GM23338 (cell line): ENCODE measurements at regions not wholly inside any gene's neighbourhood (a gene's known extent, or its start where the extent isn't known, plus 50 kb on each side); places are given as distances from the start of the nearest gene placed in this dataset.

Experiments used
- ATAC-seq: fragments of 200-7000 bp; cut with Tn5 transposase; 3 replicates; pipeline ENCODE4 v1.9.1; 2020
- DNase-seq: peaks from one replicate; pipeline ENCODE4 v3.0.0-alpha.2; 2015; ENCODE audit warnings: low spot score
- H2AFZ ChIP-seq: fragments of 200-600 bp; sonication (generic); 2 replicates; pipeline ENCODE4 v1.8.0; 2016; ENCODE audit warnings: antibody characterized with exemption, mild to moderate bottlenecking, moderate library complexity
- H3F3A ChIP-seq: fragments of 200-600 bp; sonication (generic); replicated peaks from 2 replicates; pipeline ENCODE4 v1.8.0; 2017; ENCODE audit warnings: antibody characterized with exemption, mixed run types, low read depth
- H3K27ac ChIP-seq: fragments of 200-600 bp; sonication (generic); 2 replicates; pipeline ENCODE4 v1.6.1; 2016; ENCODE audit warnings: low read depth
- H3K27me3 ChIP-seq: fragments of 200-600 bp; sonication (generic); 2 replicates; pipeline ENCODE4 v1.8.0; 2016; ENCODE audit warnings: mild to moderate bottlenecking, mixed run types, moderate library complexity; ENCODE audit not compliant: insufficient read depth
- H3K36me3 ChIP-seq: fragments of 200-600 bp; sonication (generic); 2 replicates; pipeline ENCODE4 v1.8.0; 2016; ENCODE audit warnings: mild to moderate bottlenecking; ENCODE audit not compliant: insufficient read depth
- H3K4me1 ChIP-seq: fragments of 200-600 bp; sonication (generic); 2 replicates; pipeline ENCODE4 v1.8.0; 2016; ENCODE audit warnings: mild to moderate bottlenecking, moderate library complexity; ENCODE audit not compliant: insufficient read depth
- H3K4me2 ChIP-seq: fragments of 200-600 bp; sonication (generic); 2 replicates; pipeline ENCODE4 v1.7.1; 2017; ENCODE audit warnings: mixed run types
- H3K4me3 ChIP-seq: fragments of 200-600 bp; sonication (generic); 2 replicates; pipeline ENCODE4 v1.6.1; 2016; ENCODE audit warnings: mixed run types
- H3K79me2 ChIP-seq: fragments of 200-600 bp; sonication (generic); replicated peaks from 2 replicates; pipeline ENCODE4 v1.8.0; 2017; ENCODE audit warnings: mild to moderate bottlenecking; ENCODE audit not compliant: insufficient read depth
- H3K9me2 ChIP-seq: fragments of 200-600 bp; sonication (generic); 2 replicates; pipeline ENCODE4 v1.8.0; 2017; ENCODE audit not compliant: insufficient read depth
- H4K20me1 ChIP-seq: fragments of 200-600 bp; sonication (generic); replicated peaks from 2 replicates; pipeline ENCODE4 v1.8.0; 2017; ENCODE audit warnings: mild to moderate bottlenecking; ENCODE audit not compliant: insufficient read depth
- H3K27ac Mint-ChIP-seq: 2 replicates; pipeline ENCODE4 v1.8.0; 2020; ENCODE audit warnings: inconsistent platforms, mild to moderate bottlenecking, moderate library complexity, mixed read lengths
- H3K27me3 Mint-ChIP-seq: 3 replicates; pipeline ENCODE4 v1.8.0; 2022; ENCODE audit warnings: low read depth, mild to moderate bottlenecking, moderate library complexity, mixed read lengths, inconsistent platforms; ENCODE audit not compliant: insufficient read depth, poor library complexity
- H3K36me3 Mint-ChIP-seq: 3 replicates; pipeline ENCODE4 v1.8.0; 2021; ENCODE audit warnings: low read depth, mild to moderate bottlenecking, inconsistent platforms, moderate library complexity, mixed read lengths
- H3K4me1 Mint-ChIP-seq: 3 replicates; pipeline ENCODE4 v1.8.0; 2020; ENCODE audit warnings: mild to moderate bottlenecking, inconsistent platforms, mixed read lengths
- H3K4me3 Mint-ChIP-seq: 3 replicates; pipeline ENCODE4 v1.8.0; 2021; ENCODE audit warnings: moderate library complexity, mild to moderate bottlenecking, inconsistent platforms, mixed read lengths
- H3K9me3 Mint-ChIP-seq: 3 replicates; pipeline ENCODE4 v1.8.0; 2020; ENCODE audit warnings: moderate library complexity, mild to moderate bottlenecking, inconsistent platforms, mixed read lengths
- EZH2phosphoT487 ChIP-seq: fragments of 200-600 bp; sonication (generic); IDR thresholded peaks from one replicate; pipeline ENCODE4 v1.8.1; 2018; ENCODE audit warnings: antibody characterized with exemption; ENCODE audit not compliant: unreplicated experiment
- JUNB ChIP-seq: IDR thresholded peaks from one replicate; pipeline ENCODE4 v1.6.1; 2016; ENCODE audit warnings: antibody characterized with exemption; ENCODE audit not compliant: unreplicated experiment
- POLR2AphosphoS5 ChIP-seq: IDR thresholded peaks from 2 replicates; pipeline ENCODE4 v1.6.1; 2016; ENCODE audit warnings: antibody characterized with exemption, low read depth
- TF ChIP-seq, protein P1 (sequence below): IDR thresholded peaks from 2 replicates; pipeline ENCODE4 v1.6.1; 2016; ENCODE audit warnings: antibody characterized with exemption
- TF ChIP-seq, protein P2 (sequence below): IDR thresholded peaks from one replicate; pipeline ENCODE4 v1.6.1; 2018; ENCODE audit warnings: antibody characterized with exemption; ENCODE audit not compliant: unreplicated experiment
- TF ChIP-seq, protein P3 (sequence below): fragments of 250-450 bp; sonication (Bioruptor Pico); IDR thresholded peaks from 2 replicates; pipeline ENCODE4 v1.5.0; 2020; ENCODE audit warnings: mild to moderate bottlenecking, moderate library complexity

DNA sequence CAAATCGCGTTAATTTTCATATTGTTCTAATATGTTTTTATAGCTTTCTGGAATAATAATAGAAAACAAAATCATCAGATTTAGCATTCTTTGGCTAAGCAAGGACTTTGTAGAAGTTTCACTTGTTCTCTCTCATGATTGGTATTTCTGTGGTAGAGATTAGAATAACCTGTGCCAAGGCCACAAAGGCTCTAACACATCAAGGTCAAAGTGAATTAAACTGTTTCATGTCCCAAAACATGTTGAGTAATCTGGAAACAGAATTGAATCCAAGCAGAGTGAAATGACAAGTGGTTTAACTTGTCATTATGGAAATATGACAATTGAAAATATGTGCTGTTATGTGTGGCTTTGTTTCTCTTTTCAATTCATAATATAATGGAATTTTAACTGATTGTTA lies 617.4 kb downstream of the CCDC85A start (continued):
- TF ChIP-seq, protein P1, sequence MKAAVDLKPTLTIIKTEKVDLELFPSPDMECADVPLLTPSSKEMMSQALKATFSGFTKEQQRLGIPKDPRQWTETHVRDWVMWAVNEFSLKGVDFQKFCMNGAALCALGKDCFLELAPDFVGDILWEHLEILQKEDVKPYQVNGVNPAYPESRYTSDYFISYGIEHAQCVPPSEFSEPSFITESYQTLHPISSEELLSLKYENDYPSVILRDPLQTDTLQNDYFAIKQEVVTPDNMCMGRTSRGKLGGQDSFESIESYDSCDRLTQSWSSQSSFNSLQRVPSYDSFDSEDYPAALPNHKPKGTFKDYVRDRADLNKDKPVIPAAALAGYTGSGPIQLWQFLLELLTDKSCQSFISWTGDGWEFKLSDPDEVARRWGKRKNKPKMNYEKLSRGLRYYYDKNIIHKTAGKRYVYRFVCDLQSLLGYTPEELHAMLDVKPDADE, result no peak
- TF ChIP-seq, protein P2, sequence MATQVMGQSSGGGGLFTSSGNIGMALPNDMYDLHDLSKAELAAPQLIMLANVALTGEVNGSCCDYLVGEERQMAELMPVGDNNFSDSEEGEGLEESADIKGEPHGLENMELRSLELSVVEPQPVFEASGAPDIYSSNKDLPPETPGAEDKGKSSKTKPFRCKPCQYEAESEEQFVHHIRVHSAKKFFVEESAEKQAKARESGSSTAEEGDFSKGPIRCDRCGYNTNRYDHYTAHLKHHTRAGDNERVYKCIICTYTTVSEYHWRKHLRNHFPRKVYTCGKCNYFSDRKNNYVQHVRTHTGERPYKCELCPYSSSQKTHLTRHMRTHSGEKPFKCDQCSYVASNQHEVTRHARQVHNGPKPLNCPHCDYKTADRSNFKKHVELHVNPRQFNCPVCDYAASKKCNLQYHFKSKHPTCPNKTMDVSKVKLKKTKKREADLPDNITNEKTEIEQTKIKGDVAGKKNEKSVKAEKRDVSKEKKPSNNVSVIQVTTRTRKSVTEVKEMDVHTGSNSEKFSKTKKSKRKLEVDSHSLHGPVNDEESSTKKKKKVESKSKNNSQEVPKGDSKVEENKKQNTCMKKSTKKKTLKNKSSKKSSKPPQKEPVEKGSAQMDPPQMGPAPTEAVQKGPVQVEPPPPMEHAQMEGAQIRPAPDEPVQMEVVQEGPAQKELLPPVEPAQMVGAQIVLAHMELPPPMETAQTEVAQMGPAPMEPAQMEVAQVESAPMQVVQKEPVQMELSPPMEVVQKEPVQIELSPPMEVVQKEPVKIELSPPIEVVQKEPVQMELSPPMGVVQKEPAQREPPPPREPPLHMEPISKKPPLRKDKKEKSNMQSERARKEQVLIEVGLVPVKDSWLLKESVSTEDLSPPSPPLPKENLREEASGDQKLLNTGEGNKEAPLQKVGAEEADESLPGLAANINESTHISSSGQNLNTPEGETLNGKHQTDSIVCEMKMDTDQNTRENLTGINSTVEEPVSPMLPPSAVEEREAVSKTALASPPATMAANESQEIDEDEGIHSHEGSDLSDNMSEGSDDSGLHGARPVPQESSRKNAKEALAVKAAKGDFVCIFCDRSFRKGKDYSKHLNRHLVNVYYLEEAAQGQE, result no peak
- TF ChIP-seq, protein P3, sequence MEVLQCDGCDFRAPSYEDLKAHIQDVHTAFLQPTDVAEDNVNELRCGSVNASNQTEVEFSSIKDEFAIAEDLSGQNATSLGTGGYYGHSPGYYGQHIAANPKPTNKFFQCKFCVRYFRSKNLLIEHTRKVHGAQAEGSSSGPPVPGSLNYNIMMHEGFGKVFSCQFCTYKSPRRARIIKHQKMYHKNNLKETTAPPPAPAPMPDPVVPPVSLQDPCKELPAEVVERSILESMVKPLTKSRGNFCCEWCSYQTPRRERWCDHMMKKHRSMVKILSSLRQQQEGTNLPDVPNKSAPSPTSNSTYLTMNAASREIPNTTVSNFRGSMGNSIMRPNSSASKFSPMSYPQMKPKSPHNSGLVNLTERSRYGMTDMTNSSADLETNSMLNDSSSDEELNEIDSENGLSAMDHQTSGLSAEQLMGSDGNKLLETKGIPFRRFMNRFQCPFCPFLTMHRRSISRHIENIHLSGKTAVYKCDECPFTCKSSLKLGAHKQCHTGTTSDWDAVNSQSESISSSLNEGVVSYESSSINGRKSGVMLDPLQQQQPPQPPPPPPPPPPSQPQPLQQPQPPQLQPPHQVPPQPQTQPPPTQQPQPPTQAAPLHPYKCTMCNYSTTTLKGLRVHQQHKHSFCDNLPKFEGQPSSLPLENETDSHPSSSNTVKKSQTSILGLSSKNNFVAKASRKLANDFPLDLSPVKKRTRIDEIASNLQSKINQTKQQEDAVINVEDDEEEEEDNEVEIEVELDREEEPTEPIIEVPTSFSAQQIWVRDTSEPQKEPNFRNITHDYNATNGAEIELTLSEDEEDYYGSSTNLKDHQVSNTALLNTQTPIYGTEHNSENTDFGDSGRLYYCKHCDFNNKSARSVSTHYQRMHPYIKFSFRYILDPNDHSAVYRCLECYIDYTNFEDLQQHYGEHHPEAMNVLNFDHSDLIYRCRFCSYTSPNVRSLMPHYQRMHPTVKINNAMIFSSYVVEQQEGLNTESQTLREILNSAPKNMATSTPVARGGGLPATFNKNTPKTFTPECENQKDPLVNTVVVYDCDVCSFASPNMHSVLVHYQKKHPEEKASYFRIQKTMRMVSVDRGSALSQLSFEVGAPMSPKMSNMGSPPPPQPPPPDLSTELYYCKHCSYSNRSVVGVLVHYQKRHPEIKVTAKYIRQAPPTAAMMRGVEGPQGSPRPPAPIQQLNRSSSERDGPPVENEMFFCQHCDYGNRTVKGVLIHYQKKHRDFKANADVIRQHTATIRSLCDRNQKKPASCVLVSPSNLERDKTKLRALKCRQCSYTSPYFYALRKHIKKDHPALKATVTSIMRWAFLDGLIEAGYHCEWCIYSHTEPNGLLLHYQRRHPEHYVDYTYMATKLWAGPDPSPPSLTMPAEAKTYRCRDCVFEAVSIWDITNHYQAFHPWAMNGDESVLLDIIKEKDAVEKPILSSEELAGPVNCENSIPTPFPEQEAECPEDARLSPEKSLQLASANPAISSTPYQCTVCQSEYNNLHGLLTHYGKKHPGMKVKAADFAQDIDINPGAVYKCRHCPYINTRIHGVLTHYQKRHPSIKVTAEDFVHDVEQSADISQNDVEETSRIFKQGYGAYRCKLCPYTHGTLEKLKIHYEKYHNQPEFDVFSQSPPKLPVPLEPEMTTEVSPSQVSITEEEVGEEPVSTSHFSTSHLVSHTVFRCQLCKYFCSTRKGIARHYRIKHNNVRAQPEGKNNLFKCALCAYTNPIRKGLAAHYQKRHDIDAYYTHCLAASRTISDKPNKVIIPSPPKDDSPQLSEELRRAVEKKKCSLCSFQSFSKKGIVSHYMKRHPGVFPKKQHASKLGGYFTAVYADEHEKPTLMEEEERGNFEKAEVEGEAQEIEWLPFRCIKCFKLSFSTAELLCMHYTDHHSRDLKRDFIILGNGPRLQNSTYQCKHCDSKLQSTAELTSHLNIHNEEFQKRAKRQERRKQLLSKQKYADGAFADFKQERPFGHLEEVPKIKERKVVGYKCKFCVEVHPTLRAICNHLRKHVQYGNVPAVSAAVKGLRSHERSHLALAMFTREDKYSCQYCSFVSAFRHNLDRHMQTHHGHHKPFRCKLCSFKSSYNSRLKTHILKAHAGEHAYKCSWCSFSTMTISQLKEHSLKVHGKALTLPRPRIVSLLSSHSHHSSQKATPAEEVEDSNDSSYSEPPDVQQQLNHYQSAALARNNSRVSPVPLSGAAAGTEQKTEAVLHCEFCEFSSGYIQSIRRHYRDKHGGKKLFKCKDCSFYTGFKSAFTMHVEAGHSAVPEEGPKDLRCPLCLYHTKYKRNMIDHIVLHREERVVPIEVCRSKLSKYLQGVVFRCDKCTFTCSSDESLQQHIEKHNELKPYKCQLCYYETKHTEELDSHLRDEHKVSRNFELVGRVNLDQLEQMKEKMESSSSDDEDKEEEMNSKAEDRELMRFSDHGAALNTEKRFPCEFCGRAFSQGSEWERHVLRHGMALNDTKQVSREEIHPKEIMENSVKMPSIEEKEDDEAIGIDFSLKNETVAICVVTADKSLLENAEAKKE, result no peak

DNA sequence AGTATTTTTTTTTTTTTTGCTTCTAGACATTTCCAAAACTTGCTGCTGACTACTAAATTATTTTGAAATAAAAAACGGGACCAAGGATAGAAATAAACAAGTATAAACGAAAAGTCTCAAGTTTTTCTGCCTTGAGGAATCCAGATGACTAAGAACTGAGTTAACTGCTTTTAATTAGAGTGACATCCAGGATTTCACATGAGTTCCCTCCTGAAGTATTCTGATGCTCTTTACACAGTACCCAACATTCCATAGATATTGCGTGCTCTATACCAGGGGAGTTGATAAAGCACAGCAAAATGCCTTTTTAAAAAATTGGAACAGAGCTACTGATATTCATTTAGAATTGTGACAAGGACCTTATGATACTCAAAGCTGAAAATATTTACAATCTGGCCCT lies 618.0 kb downstream of the CCDC85A start:
- Histone ChIP-seq H3K4me2 (no peak overlapping the region), H3K4me3 (no peak overlapping the region), H3K9me2 (no peaks in the 10 kb centered on the region), H3K4me1 (peaks cover 6% of the 10 kb centered on the region; the same call in 1 of the 2 replicates), H3K27me3 (no peaks in the 10 kb centered on the region), H3F3A (no peaks in the 10 kb centered on the region), H3K36me3 (no peaks in the 10 kb centered on the region), H3K27ac (no peak overlapping the region), H3K79me2 (no peaks in the 10 kb centered on the region), H2AFZ (peak overlapping the region; percentile 36; the same call in 1 of the 2 replicates), H4K20me1 (no peaks in the 10 kb centered on the region)
- H3K27me3 Mint-ChIP-seq, result peaks cover 3% of the 10 kb centered on the region
- DNase-seq (no peak), ATAC-seq (no peak)
- no peaks in the 10 kb centered on the region for H3K9me3 Mint-ChIP-seq
- H3K27ac Mint-ChIP-seq, result no peak overlapping the region
- H3K36me3 Mint-ChIP-seq, result no peaks in the 10 kb centered on the region
- H3K4me1 Mint-ChIP-seq, result peaks cover 9% of the 10 kb centered on the region
- no peak overlapping the region for H3K4me3 Mint-ChIP-seq
- TF ChIP-seq POLR2AphosphoS5 (no peak), EZH2phosphoT487 (no peak), JUNB (no peak)
- TF ChIP-seq, protein P2, result no peak
